ENCODE measurements at regions not wholly inside any gene's neighbourhood (a gene's known extent, or its start where the extent isn't known, plus 50 kb on each side); places are given as distances from the start of the nearest gene placed in this dataset.
A peak's percentile ranks its signal among the peaks of the same experiment; 100 is the strongest.

- DNase-seq = no peak
These were observed 691.4 kb upstream of the NCAM2 start for GRCh38 chr21:20306836-20307235.

- DNase-seq = no peak
These were observed 689.5 kb upstream of the NCAM2 start for GRCh38 chr21:20308586-20309315.

- DNase-seq = no peak
These were observed 686.9 kb upstream of the NCAM2 start for GRCh38 chr21:20311234-20311787.

- DNase-seq = no peak
These were observed 685.2 kb upstream of the NCAM2 start for GRCh38 chr21:20313013-20313412.

GRCh38 chr21:20315042-20315441 lies 683.2 kb upstream of the NCAM2 start:
- no peak for DNase-seq

- no peak for DNase-seq
These were observed 668.6 kb upstream of the NCAM2 start for GRCh38 chr21:20329636-20330035.

GRCh38 chr21:20330652-20331051 lies 667.6 kb upstream of the NCAM2 start:
- DNase-seq = no peak

GRCh38 chr21:20334585-20334984 lies 663.6 kb upstream of the NCAM2 start:
- no peak for DNase-seq

GRCh38 chr21:20341431-20341830 lies 656.8 kb upstream of the NCAM2 start:
- no peak for DNase-seq

GRCh38 chr21:20343186-20343585 lies 655.0 kb upstream of the NCAM2 start:
- no peak for DNase-seq

GRCh38 chr21:20351138-20351537 lies 647.1 kb upstream of the NCAM2 start:
- DNase-seq = no peak

- DNase-seq = no peak
These were observed 644.9 kb upstream of the NCAM2 start for GRCh38 chr21:20353351-20353750.

- no peak for DNase-seq
These were observed 625.2 kb upstream of the NCAM2 start for GRCh38 chr21:20373031-20373430.

GRCh38 chr21:20377250-20377649 lies 621.0 kb upstream of the NCAM2 start:
- no peak for DNase-seq

- DNase-seq = no peak
These were observed 609.8 kb upstream of the NCAM2 start for GRCh38 chr21:20388400-20388799.

GRCh38 chr21:20396798-20397197 lies 601.4 kb upstream of the NCAM2 start:
- DNase-seq = no peak

- DNase-seq = no peak
These were observed 593.3 kb upstream of the NCAM2 start for GRCh38 chr21:20404915-20405314.

GRCh38 chr21:20418353-20418752 lies 579.9 kb upstream of the NCAM2 start:
- DNase-seq = no peak

- DNase-seq = no peak
These were observed 578.4 kb upstream of the NCAM2 start for GRCh38 chr21:20419772-20420171.

GRCh38 chr21:20424943-20425342 lies 573.3 kb upstream of the NCAM2 start:
- DNase-seq = peak in 1 of 2 experiments; percentile 2

GRCh38 chr21:20425856-20426255 lies 572.4 kb upstream of the NCAM2 start:
- DNase-seq = no peak

- DNase-seq = no peak
These were observed 557.9 kb upstream of the NCAM2 start for GRCh38 chr21:20440338-20440737.

- peak in 1 of 2 experiments; percentile 53 for DNase-seq
These were observed 554.6 kb upstream of the NCAM2 start for GRCh38 chr21:20443558-20444155.

GRCh38 chr21:20445971-20446370 lies 552.2 kb upstream of the NCAM2 start:
- DNase-seq = no peak

GRCh38 chr21:20451046-20451445 lies 547.2 kb upstream of the NCAM2 start:
- DNase-seq = no peak
